Ishikawa (cell line): ENCODE measurements at regions not wholly inside any gene's neighbourhood (a gene's known extent, or its start where the extent isn't known, plus 50 kb on each side); places are given as distances from the start of the nearest gene placed in this dataset.

Source experiments
- CEBPB ChIP-seq: IDR thresholded peaks from 2 replicates; pipeline ENCODE4 v1.6.1; 2012
- CREB1 ChIP-seq: IDR thresholded peaks from 2 replicates; pipeline ENCODE4 v1.6.1; 2012; ENCODE audit warnings: low read depth
- EGR1 ChIP-seq: IDR thresholded peaks from 2 replicates; pipeline ENCODE4 v1.6.1; 2012
- EP300 ChIP-seq: IDR thresholded peaks from 2 replicates; pipeline ENCODE4 v1.6.1; 2012; ENCODE audit warnings: borderline replicate concordance
- FOXM1 ChIP-seq: IDR thresholded peaks from 2 replicates; pipeline ENCODE4 v1.6.1; 2012; ENCODE audit warnings: low read depth, borderline replicate concordance
- NFIC ChIP-seq: IDR thresholded peaks from 2 replicates; pipeline ENCODE4 v1.6.1; 2012
- RAD21 ChIP-seq: IDR thresholded peaks from 2 replicates; pipeline ENCODE4 v1.6.1; 2012; ENCODE audit warnings: low read depth
- TAF1 ChIP-seq: IDR thresholded peaks from 2 replicates; pipeline ENCODE4 v1.6.1; 2012; ENCODE audit warnings: low read depth, mild to moderate bottlenecking
- TCF12 ChIP-seq: IDR thresholded peaks from 2 replicates; pipeline ENCODE4 v1.6.1; 2012; ENCODE audit warnings: low read depth
- TEAD4 ChIP-seq: IDR thresholded peaks from 2 replicates; pipeline ENCODE4 v1.6.1; 2012
- YY1 ChIP-seq: IDR thresholded peaks from 2 replicates; pipeline ENCODE4 v1.6.1; 2012; ENCODE audit warnings: low read depth
- ZBTB7A ChIP-seq: IDR thresholded peaks from 2 replicates; pipeline ENCODE4 v1.6.1; 2012; ENCODE audit warnings: low read depth
- TF ChIP-seq, protein P1 (sequence below): IDR thresholded peaks from 2 replicates; pipeline ENCODE4 v1.6.1; 2012
- TF ChIP-seq, protein P2 (sequence below): IDR thresholded peaks from 2 replicates; pipeline ENCODE4 v1.6.1; 2012
- TF ChIP-seq, protein P3 (sequence below): IDR thresholded peaks from 2 replicates; pipeline ENCODE4 v1.6.1; 2012; ENCODE audit warnings: low read depth, mild to moderate bottlenecking

DNA sequence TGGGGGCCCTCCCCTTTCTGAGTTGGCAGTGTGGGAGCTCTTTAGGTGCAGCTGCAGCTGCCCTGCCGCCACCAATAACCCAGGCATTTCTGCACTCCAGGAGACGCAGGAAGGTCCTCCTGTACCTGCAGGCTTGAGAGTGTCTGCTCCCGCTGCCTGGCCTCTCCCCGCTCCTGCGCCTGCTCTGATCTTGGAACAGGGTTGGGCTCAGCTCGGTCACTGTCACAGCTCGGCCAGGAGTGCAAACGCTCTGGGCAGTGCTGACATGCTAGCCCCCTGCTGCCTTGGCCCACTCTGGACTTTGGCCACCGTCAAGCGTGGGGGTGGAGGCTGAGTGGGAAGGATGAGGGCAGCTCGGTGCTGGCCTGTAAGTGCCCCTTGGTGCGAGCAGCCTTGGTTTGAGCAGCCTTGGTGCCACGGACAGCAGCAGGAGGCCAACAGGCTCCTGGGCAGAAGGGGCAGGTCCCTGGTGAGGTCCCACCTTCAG lies 738.1 kb upstream of the GJE1 start:
- TF ChIP-seq, protein P1, sequence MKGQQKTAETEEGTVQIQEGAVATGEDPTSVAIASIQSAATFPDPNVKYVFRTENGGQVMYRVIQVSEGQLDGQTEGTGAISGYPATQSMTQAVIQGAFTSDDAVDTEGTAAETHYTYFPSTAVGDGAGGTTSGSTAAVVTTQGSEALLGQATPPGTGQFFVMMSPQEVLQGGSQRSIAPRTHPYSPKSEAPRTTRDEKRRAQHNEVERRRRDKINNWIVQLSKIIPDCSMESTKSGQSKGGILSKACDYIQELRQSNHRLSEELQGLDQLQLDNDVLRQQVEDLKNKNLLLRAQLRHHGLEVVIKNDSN = no peak
- TF ChIP-seq FOXM1 = no peak
- no peak for TF ChIP-seq ZBTB7A
- no peak for TF ChIP-seq CEBPB
- no peak for TF ChIP-seq CREB1
- no peak for TF ChIP-seq EP300

DNA sequence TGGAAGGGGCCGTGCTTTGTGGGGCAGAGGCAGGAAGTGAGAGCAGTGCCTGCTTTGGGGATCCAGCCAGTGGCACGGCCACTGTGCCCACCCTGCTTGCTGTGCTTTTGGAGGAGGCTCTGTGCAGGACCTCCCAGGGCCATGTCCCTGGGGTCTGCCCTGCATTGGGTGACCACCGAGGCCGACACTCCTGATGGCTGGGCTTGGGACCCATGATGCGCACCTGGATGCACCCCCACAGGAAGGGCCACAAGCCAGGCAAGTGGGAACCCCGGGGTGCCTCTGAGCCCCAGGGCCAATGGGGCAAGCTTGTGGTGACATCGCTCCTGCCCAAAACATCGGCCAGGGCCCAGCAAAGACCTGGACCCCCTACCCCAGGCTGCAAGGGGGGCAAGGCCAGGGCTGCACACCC lies 738.6 kb upstream of the GJE1 start:
- TF ChIP-seq CREB1 = no peak
- TF ChIP-seq TCF12 = no peak
- TF ChIP-seq CEBPB = no peak
- TF ChIP-seq TAF1 = no peak
- no peak for TF ChIP-seq YY1
- no peak for TF ChIP-seq EP300
- TF ChIP-seq, protein P2, sequence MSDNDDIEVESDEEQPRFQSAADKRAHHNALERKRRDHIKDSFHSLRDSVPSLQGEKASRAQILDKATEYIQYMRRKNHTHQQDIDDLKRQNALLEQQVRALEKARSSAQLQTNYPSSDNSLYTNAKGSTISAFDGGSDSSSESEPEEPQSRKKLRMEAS = no peak
- TF ChIP-seq RAD21 = no peak
- TF ChIP-seq, protein P3, sequence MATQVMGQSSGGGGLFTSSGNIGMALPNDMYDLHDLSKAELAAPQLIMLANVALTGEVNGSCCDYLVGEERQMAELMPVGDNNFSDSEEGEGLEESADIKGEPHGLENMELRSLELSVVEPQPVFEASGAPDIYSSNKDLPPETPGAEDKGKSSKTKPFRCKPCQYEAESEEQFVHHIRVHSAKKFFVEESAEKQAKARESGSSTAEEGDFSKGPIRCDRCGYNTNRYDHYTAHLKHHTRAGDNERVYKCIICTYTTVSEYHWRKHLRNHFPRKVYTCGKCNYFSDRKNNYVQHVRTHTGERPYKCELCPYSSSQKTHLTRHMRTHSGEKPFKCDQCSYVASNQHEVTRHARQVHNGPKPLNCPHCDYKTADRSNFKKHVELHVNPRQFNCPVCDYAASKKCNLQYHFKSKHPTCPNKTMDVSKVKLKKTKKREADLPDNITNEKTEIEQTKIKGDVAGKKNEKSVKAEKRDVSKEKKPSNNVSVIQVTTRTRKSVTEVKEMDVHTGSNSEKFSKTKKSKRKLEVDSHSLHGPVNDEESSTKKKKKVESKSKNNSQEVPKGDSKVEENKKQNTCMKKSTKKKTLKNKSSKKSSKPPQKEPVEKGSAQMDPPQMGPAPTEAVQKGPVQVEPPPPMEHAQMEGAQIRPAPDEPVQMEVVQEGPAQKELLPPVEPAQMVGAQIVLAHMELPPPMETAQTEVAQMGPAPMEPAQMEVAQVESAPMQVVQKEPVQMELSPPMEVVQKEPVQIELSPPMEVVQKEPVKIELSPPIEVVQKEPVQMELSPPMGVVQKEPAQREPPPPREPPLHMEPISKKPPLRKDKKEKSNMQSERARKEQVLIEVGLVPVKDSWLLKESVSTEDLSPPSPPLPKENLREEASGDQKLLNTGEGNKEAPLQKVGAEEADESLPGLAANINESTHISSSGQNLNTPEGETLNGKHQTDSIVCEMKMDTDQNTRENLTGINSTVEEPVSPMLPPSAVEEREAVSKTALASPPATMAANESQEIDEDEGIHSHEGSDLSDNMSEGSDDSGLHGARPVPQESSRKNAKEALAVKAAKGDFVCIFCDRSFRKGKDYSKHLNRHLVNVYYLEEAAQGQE = no peak
- TF ChIP-seq, protein P1 = no peak
- TF ChIP-seq ZBTB7A = no peak
- no peak for TF ChIP-seq EGR1
- TF ChIP-seq NFIC = no peak
- TF ChIP-seq TEAD4 = no peak
- no peak for TF ChIP-seq FOXM1

DNA sequence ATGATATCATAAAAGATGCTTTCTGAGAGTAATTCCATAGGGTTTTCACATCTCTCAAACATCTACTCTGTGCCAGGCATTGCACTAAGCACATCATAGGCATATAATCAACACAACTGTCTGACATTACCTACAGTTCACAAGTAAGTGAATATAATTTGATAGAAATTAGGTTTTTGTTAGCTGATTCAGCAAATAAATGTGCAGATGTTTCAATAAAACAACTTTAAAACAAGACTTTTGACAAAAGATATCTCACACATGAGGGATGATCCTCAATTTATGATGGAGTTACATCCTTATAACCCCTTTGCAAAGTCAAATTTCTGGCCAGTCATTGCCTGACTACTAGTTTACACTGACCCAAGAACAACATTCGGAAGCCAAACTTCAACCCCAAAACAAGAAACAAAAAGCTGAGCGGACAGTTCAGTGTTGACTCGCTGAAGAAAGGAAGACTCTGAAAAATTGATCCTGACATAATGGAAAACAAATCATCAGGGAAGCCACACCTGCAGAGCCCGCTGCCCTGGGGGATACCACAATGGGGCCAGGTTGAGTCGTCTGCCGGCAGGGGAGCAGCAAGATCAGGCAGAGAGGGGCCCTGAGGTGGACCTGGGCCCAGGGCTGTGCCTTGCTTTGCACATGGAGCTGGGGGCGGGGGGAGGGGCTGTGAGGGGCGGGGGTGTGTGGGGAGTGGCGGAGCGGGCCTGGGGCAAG lies 739.2 kb upstream of the GJE1 start:
- TF ChIP-seq RAD21 (no peak), EGR1 (no peak), FOXM1 (no peak), TCF12 (no peak), CREB1 (no peak), CEBPB (no peak), TEAD4 (no peak), NFIC (no peak), YY1 (no peak), ZBTB7A (no peak), TAF1 (no peak), EP300 (no peak)
- TF ChIP-seq, protein P1 = no peak
- TF ChIP-seq, protein P3 = no peak

DNA sequence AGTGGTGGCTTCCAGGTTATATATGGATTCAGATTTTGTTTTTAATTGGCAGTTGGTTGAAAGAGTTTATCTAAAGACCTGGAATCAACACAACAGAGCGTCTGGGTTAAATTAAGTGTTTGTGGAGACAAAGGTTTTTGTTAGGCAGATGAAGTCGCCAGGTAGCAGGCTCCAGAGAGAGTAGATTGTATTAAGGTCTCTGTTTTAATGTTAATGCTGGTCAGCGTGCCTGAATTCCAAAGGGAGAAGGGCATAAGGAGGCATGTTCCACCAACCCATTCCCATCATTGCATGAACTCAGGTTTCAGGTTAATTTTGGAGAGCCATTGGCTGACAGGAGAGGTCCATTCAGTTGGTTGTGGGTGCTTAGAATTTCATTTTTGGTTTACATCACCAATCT lies 744.1 kb upstream of the GJE1 start:
- TF ChIP-seq CREB1 (no peak), EP300 (no peak), TAF1 (no peak), EGR1 (no peak), TEAD4 (no peak)

DNA sequence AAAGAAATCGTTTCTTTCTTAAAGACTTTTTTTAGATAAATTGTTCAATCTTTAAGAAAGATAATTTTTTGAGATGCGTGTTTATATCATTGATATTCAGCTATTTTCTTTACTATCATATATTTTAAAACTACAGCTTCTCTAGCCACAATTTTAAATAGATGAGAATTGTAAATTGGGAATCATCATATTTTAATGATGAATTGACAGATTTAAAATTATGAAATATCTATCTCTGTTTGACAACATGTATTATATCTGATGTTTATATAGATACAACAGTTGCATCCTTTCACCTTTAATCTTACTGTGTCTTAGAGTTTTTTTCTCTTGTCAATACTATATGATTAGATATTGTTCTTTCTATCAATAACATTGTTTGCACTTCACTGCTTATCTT lies 762.3 kb upstream of the GJE1 start:
- TF ChIP-seq RAD21 (no peak), TEAD4 (no peak)

DNA sequence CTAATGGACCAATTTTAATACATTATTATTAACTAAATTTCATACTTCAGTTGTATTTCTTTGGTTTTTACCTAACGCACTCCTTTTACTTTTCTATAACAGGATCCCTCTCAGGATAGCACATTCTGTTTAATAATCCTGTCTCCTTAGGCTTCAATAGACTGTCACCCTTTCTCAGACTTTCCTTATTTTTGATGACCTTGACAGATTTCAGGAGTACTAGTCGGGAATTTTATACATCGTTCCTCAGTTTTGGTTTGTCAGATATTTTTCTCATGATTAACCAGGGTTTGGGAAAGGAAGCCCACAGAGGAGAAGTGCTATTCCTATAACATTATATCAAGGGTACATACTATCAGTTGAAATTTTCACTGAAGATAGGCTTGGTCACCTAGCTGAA lies 768.0 kb upstream of the GJE1 start:
- TF ChIP-seq YY1 = no peak
- TF ChIP-seq TAF1 = no peak
- TF ChIP-seq TEAD4 = no peak
- no peak for TF ChIP-seq ZBTB7A
- TF ChIP-seq CREB1 = no peak
- TF ChIP-seq EP300 = no peak
- TF ChIP-seq EGR1 = no peak
- no peak for TF ChIP-seq NFIC
- TF ChIP-seq, protein P3 = no peak
- TF ChIP-seq, protein P1 = no peak
- TF ChIP-seq, protein P2 = no peak
- no peak for TF ChIP-seq RAD21
- TF ChIP-seq FOXM1 = no peak
- TF ChIP-seq TCF12 = no peak
- no peak for TF ChIP-seq CEBPB
